ENCODE measurements at regions not wholly inside any gene's neighbourhood (a gene's known extent, or its start where the extent isn't known, plus 50 kb on each side); places are given as distances from the start of the nearest gene placed in this dataset.

- no peak for DNase-seq (ENCODE audit: low spot score)
These were observed 139.1 kb upstream of the DPT start for GRCh38 chr1:168867941-168868634.

GRCh38 chr1:168871531-168871930, 142.5 kb upstream of the DPT start:
- DNase-seq (ENCODE audit: low spot score), result no peak

GRCh38 chr1:168875831-168876230, 146.8 kb upstream of the DPT start:
- no peak for DNase-seq (ENCODE audit: low spot score)

- no peak for DNase-seq (ENCODE audit: low spot score)
These were observed 147.8 kb upstream of the DPT start for GRCh38 chr1:168876830-168877229.

- DNase-seq (ENCODE audit: low spot score), result peak; percentile 12
These were observed 151.1 kb upstream of the DPT start for GRCh38 chr1:168879896-168880734.

GRCh38 chr1:168881656-168882260, 152.8 kb upstream of the DPT start:
- no peak for DNase-seq (ENCODE audit: low spot score)

- no peak for DNase-seq (ENCODE audit: low spot score)
These were observed 158.4 kb upstream of the DPT start for GRCh38 chr1:168887381-168887780.

- DNase-seq (ENCODE audit: low spot score), result no peak
These were observed 159.4 kb upstream of the DPT start for GRCh38 chr1:168888418-168888817.

- DNase-seq (ENCODE audit: low spot score), result no peak
These were observed 163.9 kb upstream of the DPT start for GRCh38 chr1:168892931-168893330.

- peak; percentile 22 for DNase-seq (ENCODE audit: low spot score)
These were observed 164.4 kb upstream of the DPT start for GRCh38 chr1:168893359-168893801.

- no peak for DNase-seq (ENCODE audit: low spot score)
These were observed 165.4 kb upstream of the DPT start for GRCh38 chr1:168894397-168894903.

- DNase-seq (ENCODE audit: low spot score), result no peak
These were observed 168.2 kb upstream of the DPT start for GRCh38 chr1:168897249-168897648.

GRCh38 chr1:168903237-168903830, 174.3 kb upstream of the DPT start:
- no peak for DNase-seq (ENCODE audit: low spot score)

GRCh38 chr1:168905633-168906032, 176.6 kb upstream of the DPT start:
- no peak for DNase-seq (ENCODE audit: low spot score)

- DNase-seq (ENCODE audit: low spot score), result no peak
These were observed 177.4 kb upstream of the DPT start for GRCh38 chr1:168906367-168906766.

- no peak for DNase-seq (ENCODE audit: low spot score)
These were observed 178.0 kb upstream of the DPT start for GRCh38 chr1:168907053-168907452.

- no peak for DNase-seq (ENCODE audit: low spot score)
These were observed 178.9 kb upstream of the DPT start for GRCh38 chr1:168907786-168908348.

GRCh38 chr1:168910403-168910802, 181.4 kb upstream of the DPT start:
- no peak for DNase-seq (ENCODE audit: low spot score)

GRCh38 chr1:168911370-168911769, 182.4 kb upstream of the DPT start:
- DNase-seq (ENCODE audit: low spot score), result no peak

GRCh38 chr1:168913711-168914463, 184.9 kb upstream of the DPT start:
- DNase-seq (ENCODE audit: low spot score), result no peak

- peak; percentile 8 for DNase-seq (ENCODE audit: low spot score)
These were observed 188.3 kb upstream of the DPT start for GRCh38 chr1:168917309-168917708.

Measured in SK-N-DZ (cell line).